ENCODE measurements at regions not wholly inside any gene's neighbourhood (a gene's known extent, or its start where the extent isn't known, plus 50 kb on each side); places are given as distances from the start of the nearest gene placed in this dataset.

DNA sequence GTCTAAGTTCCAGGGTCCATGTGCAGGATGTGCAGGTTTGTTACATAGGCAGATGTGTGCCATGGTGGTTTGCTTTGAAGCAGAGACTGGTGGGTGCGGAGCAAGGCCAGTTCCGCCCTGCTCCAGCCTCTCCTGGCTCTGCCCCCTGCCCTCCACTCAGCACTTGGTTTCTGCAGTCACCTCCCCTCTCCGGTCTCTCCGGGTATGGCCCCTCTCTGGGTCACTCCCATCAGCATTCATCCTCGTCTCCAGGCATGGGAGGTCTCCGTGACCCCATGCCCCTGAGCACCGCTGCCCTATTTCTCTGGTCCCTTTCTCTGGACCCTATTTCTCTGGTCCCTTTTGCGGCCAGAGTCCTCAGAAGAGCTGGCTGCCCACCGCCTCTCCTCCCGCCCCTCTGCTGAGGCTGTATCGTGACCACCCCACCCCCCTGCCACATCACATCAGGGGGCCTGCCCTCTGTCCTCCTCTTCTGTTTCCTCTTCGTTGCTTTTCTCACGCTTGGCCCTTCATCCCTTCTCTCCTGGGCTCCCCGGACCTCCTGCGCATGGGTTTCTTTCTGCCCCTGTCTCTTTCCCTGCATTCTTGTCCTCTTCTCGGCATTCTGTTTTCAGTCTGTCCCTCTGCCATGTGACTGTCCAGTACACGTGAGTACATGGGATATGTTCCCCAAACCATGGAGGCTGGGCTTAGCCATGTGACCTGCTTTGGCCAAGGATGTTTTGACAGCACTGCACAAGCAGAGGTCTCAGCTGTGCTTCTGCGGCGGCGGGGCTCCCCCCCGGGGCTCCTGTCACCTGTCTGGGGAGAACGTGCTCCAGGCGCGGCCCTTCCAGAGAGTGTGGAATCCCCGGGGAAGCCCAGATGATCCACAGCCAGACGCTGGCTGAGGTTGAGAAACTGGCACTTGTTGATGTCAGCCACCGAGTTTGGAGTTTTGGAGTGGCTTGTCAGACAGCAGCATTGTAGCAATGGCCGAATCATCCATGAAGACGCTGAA is 54.4 kb upstream of the C1orf174 start:
- DNase-seq: no peak

DNA sequence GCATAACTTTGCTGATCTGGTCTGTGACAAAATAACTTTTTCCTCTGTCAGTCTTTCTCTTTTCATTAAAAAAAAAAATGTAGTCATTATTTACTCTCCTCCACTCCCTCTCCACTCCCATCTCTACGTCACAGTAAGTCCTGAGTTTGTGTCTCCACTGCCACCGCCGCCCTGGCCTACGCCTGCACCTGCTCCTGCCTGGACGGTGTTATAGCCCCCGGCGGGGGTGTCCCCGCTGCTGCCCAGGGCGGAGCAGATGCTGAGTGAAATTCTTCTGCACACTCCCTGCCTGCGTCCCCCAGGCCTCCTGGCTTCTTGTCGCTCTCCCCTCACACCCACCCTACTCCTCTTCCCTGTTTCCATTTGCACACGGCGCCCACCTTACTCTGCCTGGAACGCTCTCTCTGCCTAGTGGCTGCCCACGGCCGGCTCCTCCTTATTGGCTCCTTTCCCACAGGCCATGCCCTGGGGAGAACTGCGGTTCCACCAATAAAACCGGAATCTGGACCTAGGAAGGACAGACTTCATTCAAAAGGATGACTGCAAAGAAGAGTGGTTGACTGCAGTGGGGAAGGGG is 55.2 kb upstream of the C1orf174 start:
- no peak for DNase-seq

GRCh38 chr1:3956527-3957170 is 56.6 kb upstream of the C1orf174 start:
- DNase-seq: no peak

DNA sequence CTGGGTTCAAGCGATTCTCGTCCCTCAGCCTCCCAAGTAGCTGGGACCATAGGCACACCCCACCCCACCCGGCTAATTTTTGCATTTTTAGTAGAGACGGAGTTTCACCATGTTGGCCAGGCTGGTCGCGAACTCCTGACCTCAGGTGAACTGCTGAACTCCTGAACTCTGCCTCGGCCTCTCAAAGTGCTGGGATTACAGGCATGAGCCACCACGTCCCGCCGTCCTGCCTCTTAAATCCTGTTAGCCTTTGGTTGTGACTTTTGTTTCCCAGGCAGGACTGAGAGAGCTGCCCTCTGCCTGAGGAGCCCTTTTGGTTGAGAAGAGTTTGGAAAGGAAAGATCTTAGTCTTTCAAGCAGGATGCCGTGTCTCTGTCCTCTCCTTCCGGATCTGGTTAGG is 59.3 kb upstream of the C1orf174 start:
- DNase-seq: no peak

GRCh38 chr1:3963554-3963953 is 63.5 kb upstream of the C1orf174 start:
- DNase-seq: no peak

GRCh38 chr1:3965693-3966092 is 65.6 kb upstream of the C1orf174 start:
- DNase-seq: no peak

- no peak for DNase-seq
Measured at GRCh38 chr1:3968851-3969250, 68.8 kb upstream of the C1orf174 start.

DNA sequence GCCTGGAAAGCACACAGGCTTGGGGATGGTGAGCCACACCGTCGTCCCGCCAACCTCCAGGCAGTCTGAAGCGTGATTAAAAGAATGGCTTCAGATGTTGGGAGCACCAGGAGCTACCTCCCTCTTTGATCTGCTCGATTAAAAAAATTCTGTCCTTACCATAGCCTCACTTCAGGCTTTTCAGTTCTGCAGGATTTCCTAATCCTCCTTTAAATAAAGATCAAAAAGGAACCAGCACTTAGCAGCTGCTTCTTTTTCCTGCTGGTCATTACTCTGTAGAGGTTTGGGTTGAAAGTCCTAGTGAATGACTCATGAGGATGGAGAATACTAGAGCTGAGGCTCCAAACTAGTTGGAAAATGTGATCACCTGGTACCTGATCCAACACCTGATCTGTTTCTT is 71.9 kb upstream of the C1orf174 start:
- no peak for DNase-seq

DNA sequence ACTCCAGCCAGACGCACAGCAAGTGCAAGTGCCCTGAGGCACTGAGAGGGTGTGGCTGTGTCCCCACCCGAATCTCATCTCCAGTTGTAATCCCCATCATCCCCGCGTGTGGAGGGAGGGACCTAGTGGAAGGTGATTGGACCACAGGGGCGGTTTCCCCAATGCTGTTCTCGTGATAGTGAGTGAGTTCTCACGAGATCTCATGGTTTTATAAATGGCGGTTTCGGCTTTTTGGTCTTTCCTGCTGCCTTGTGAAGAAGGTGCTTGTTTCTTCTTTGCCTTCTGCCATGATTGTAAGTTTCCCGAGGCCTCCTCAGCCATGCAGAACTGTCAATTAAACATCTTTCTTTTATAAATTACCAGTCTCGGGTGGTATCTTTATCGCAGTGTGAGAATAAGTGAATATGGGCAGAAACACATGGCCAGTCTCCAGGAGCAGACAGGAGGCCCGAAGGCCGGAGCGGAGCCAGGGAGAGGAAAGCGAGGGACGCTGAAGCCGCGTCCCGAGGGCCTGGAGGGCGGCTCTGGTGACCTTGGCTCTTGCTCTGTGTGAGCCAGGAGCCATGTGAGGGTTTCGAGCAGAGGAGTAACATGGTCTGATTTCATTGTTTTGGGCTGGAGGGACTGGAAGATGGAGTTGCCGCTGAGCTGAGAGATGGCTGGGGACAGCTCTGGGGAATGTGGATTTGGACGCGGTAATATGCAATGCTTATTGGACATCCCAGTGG is 76.0 kb upstream of the C1orf174 start:
- no peak for DNase-seq

GRCh38 chr1:3976821-3977220 is 76.7 kb upstream of the C1orf174 start:
- no peak for DNase-seq

- no peak for DNase-seq
Measured at GRCh38 chr1:3978196-3978989, 78.3 kb upstream of the C1orf174 start.

- no peak for DNase-seq
Measured at GRCh38 chr1:3978990-3979325, 78.9 kb upstream of the C1orf174 start.

GRCh38 chr1:3981261-3981660 is 81.2 kb upstream of the C1orf174 start:
- no peak for DNase-seq

GRCh38 chr1:3981746-3982505 is 81.9 kb upstream of the C1orf174 start:
- DNase-seq: no peak

DNA sequence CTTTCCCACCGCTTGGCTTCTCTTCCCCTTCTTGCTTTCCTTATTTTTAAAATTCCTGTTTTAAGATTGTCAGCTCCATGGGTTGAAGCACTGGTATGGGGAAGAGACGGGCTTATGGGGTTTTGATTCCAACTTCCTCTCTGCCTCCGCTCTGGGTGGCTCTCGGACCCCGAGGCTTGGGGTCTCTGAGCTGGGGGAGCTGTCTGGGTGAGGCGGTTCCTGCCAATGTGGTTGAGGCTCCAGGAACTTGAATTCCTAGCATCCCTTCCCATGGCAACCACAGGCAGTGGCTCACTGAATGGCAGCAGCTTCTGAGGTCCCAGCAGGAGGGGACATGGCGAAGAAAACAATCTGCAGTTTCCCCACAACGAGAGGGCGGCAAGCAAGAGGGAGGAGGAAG is 83.1 kb upstream of the C1orf174 start:
- DNase-seq: no peak

DNA sequence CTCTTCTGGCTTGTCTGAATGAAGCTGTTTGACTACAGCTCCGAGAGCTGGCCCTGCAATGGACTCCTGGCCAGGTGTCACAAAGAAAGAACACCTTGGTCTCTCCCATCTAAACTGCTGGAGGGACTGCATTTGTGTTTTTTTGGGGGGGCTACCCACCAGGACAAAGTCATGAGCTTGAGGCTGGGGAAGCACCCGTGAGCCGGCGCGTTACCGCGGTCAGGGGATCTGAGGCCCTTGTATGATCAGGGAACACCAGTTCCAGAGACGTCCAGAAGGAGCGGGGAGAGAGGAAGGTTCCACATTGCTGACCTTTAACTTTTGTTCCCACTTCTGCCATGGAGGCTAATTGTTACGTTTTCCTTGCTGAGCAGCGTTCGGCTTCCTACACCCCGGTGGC is 84.5 kb upstream of the C1orf174 start:
- DNase-seq: no peak

- no peak for DNase-seq
Measured at GRCh38 chr1:3986686-3987218, 86.7 kb upstream of the C1orf174 start.

DNA sequence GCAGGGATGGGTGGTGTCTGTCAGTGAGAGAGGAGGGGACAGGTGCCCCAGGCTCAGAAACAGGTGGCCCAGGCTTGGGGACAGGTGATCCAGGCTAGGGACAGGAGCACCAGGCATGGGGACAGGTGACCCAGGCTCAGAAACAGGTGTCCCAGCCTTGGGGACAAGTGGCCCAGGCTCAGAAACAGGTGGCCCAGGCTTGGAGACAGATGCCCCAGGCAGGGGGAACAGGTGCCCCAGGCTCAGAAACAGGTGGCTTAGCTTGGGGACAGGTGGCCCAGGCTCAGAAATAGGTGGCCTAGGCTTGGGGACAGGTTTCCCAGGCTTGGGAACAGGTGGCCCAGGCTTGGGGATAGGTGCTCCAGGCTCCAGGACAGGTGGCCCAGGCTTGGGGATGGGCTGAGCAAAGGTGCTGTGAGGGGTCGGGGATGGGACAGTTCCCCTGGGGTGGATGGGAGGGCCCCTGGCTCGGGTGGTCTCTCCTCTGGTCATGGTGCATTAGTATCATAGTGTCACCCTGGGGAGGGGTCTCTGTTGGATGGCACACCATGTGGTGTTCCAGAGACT is 87.7 kb upstream of the C1orf174 start:
- DNase-seq: no peak

GRCh38 chr1:3988431-3988830 is 88.4 kb upstream of the C1orf174 start:
- no peak for DNase-seq

DNA sequence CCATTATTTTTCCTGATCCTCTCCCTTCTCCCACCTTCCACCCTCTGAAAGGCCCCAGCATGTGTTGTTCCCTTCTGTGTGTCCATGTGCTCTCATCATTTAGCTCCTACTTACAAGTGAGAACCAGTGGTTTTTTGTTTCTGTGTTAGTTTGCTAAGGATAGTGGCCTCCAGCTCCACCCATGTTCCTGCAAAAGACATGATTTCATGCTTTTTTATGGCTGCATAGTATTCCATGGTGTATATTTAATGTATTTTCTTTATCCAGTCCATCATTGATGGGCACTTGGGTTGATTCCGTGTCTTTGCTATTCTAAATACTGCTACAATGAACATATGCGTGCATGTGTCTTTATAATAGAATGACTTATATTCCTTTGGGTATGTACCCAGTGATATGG is 89.4 kb upstream of the C1orf174 start:
- no peak for DNase-seq

GRCh38 chr1:3992103-3992556 is 92.1 kb upstream of the C1orf174 start:
- DNase-seq: no peak
